Body of pancreas (tissue), 4 donors: ENCODE measurements at regions not wholly inside any gene's neighbourhood (a gene's known extent, or its start where the extent isn't known, plus 50 kb on each side); places are given as distances from the start of the nearest gene placed in this dataset.

Experiments
- CTCF ChIP-seq, 7 experiments: fragments of 450-650 bp in 4 of 7; fragments of 200-600 bp in 3 of 7; sonication (generic) in 3 of 7; IDR thresholded peaks; one replicate each; pipeline ENCODE4 v1.5.1; 2016 to 2019; ENCODE audit warnings: antibody characterized with exemption in 7 of 7
- POLR2A ChIP-seq, 3 donors: fragments of 450-650 bp; IDR thresholded peaks; one replicate each; pipeline ENCODE4 v1.6.1; 2016; ENCODE audit warnings: antibody characterized with exemption in 3 of 3, mild to moderate bottlenecking in 2 of 3

DNA sequence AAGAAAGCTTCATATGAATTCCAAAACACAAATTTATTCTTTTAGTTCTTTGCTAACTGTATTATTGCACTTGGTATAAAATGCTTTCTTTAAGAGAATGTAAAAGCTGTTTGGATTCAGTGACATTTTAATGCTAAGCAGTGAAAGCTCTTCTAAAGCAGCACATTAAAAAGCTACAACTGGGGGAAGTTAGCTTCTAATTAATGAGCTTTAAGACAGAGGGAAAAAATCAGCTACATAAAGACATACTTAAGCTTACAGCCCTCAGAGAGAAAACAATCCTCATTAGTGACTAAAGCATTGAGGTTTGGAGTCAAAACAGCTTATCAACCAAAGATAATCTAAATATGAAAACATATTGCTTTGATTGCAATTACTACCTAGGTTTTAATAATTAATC, 1222.2 kb upstream of the SPRY2 start:
- TF ChIP-seq POLR2A (IDR thresholded peaks at IDR 0.05) (no peak), CTCF (IDR thresholded peaks at IDR 0.05) (no peak)
